IPS-NIHi11 (cell line): ENCODE measurements at regions not wholly inside any gene's neighbourhood (a gene's known extent, or its start where the extent isn't known, plus 50 kb on each side); places are given as distances from the start of the nearest gene placed in this dataset.

Experiments used
- DNase-seq: peaks from one replicate; pipeline ENCODE4 v3.0.0; 2012; ENCODE audit warnings: mixed read lengths, low spot score

- DNase-seq, result no peak
These were observed 307.8 kb downstream of the GADD45G start for GRCh38 chr9:89912605-89912953.

DNA sequence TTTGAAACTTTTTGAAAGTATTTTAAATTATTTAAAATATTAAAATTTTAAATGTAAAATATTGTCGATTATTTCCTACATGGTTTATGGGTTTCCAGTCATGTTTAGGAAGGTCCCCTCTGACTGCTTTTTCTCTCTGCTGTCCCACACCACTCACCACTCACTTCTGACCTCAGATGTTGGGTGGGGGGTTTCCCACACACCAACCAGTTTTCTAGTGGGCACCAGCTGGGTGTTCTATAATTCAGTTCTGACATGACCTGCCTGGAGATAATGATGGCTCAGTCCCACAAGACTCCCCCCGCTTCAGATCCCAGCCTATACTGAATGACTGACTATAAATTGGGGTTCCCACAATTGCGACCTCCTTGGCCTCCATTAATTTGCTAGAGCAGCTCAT is 310.4 kb downstream of the GADD45G start:
- no peak for DNase-seq

- peak; percentile 46 for DNase-seq
These were observed 311.3 kb downstream of the GADD45G start for GRCh38 chr9:89916001-89916597.

- DNase-seq, result no peak
These were observed 313.0 kb downstream of the GADD45G start for GRCh38 chr9:89917861-89918260.

DNA sequence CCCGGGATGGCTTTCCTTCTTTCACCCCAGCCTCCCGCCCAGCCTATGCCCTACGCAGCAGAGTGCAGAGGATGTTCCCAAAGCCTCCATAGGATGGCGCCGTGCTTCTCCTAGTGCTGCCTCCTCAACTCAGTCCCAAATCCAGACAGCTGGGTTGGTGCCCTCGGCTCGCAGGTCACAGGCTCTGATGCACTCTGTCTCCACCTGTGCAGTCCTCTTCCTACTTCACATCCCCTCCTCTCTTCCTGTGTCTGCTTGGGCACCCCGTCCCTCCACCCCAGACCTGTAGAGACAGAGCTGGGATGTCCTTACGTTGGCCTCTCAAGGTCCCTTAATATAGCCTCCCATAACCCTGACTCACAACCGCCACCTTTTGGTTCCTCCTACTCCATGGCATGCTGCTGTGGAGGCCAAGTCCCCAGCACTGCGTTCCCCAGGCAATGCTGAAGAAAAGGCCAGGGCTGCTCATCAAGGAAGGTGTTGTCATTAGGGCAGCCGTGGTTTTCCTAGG is 314.4 kb downstream of the GADD45G start:
- DNase-seq, result peak; percentile 64

DNA sequence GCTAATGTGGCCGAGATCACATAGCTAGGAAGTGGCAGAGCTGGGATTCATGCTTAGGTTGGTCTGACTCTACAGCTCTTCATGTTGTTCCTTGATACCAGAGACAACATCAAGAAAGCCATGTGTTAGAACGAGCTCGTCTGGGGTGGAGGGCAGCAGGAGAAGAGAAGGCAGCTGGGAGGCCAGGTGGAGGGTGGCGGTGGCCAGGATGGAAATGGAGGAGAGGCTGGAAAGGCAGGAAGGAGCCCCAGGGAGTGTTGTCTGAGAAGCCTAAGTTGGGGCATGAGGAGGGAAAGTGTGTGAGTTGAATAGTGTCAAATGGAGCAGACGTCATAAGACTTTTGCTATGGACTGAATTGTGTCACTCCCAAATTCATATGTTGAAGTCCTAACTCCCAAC is 315.3 kb downstream of the GADD45G start:
- no peak for DNase-seq

GRCh38 chr9:89920951-89921350 is 316.1 kb downstream of the GADD45G start:
- no peak for DNase-seq

GRCh38 chr9:89922099-89922498 is 317.3 kb downstream of the GADD45G start:
- no peak for DNase-seq

DNA sequence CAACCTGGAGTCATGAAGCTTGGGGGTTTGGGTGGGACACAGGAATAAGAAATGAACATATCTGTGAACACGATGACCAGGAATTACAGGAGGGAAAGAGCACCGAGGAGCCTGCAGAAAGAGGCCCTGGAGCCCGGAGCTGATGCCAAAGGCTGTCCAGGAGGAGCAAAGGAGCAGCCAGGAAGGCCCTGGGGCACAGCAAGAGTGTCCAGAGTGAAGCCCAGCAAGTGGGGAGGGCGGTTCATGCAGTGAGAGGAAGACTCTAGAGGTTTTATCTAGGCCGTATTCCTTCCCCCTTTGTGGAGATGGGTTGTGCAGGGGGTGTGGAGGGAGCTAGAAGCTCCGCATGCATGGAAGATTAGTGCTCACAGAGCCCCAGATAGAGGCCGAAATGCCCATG is 318.4 kb downstream of the GADD45G start:
- no peak for DNase-seq

GRCh38 chr9:89923961-89924504 is 319.2 kb downstream of the GADD45G start:
- no peak for DNase-seq

DNA sequence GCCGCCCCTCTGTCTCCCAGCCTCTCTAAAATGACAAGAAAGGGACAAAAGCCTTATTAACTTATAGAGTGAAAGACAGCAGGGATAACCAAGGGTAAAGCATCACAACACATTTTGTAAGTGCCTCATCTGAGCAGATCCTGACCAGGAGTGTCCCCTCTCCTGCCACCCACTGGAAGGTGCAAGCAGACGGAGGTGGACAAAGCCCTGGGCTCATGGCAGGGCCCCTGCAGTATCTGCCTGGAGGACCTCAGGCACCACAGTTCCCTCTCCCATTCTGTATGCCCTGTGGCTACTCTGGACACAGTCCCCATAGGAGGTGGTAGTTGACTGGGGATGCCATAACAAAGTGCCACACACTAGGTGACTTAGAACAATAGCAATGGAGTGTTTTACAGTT is 319.8 kb downstream of the GADD45G start:
- DNase-seq, result no peak

GRCh38 chr9:89926167-89926566 is 321.4 kb downstream of the GADD45G start:
- no peak for DNase-seq

DNA sequence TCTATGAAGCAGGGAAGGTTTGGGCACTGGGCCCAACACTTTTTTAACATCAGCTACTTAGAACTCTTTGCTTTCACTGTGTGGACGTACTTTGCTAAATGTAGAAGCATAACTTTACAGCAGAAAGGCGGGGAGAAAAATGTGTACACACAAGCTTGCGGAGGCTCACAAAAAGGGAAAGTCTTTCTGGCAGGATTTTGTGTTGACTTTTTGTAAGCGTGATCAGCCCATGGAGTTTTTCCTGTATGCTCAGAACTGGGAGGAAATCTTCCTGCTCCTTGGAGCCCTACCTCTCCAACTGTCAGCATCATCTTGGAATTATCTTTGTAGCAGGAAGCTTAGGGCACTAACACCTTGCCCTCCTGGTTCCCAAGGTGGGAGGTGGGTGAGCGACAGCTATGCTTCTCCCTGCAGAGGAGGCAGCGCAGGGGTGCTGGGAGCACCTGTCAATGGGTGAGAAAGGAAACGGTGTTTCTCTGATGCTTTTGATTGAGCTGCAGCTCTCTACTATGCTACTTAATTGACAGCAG is 321.9 kb downstream of the GADD45G start:
- DNase-seq, result no peak

DNA sequence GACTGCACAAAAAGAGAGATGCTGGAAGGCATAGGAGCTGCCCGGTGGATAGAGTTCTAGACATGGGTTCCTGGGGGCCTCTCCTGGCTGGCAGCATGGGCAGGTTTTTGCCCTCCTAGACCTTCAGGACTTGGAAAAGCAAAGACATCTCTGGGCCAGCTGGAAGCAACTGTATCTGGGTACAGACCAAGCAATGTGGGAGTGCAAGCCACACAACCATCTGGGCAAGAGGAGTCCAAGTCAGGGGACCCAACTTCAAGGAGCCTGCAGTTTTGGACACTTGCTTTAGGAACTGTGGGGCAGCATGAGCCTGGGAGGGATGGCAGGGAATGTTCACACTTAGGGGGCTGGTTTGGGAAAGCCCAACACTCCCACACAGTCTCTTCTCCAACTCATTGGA is 323.3 kb downstream of the GADD45G start:
- no peak for DNase-seq

DNA sequence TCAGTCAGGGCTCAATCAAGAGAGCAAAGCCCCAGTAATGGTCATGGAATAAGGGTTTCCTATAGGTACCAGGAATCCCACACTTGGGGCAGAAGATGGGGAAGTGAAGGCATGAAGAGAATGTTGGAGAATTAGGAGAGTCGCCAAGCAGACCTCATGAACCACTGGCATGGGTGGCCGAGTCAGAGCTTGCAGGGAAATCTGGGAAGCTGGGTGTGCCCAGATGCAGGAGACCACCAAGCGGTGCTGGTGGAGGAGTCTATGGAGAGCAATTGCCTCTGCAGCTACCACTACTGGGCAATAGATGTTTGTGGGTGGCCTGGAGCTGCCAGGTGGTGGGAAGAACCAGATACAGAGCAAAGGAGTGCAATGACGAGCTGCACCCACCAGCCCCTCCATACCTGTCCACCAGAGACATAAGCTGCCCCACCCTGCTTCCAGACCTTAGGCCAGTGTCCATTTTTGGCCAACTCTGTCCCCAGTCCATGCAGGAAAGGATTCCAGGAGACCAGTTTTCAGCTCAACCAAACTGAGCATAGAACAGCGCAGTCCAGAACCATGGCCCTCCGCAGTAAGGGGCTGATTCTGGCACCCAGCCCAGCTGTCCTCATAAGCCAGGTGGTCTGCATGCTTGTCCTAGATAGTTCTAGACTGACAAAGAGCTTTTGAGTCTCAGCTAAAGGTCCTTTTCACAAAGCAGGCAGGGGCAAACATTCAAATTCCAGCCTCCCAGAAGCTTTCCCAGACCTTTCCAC is 323.9 kb downstream of the GADD45G start:
- DNase-seq, result no peak

DNA sequence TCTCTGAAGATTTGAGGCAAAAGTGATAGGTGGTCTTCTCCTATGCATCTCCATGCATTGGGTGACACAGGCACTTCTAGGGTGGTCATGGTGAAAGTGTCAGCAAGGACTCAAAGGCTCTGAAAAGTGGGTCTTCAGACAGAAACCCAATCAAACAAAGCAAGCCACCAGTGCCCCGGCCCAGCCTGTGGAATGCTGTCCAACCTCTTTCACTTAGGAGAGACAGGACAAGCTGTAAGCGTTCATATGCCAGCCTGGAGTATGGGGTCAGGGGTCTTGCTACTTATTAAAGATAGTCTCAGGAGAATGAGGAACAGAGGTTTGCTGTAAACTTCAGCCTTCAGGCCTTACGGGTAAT is 324.5 kb downstream of the GADD45G start:
- no peak for DNase-seq

DNA sequence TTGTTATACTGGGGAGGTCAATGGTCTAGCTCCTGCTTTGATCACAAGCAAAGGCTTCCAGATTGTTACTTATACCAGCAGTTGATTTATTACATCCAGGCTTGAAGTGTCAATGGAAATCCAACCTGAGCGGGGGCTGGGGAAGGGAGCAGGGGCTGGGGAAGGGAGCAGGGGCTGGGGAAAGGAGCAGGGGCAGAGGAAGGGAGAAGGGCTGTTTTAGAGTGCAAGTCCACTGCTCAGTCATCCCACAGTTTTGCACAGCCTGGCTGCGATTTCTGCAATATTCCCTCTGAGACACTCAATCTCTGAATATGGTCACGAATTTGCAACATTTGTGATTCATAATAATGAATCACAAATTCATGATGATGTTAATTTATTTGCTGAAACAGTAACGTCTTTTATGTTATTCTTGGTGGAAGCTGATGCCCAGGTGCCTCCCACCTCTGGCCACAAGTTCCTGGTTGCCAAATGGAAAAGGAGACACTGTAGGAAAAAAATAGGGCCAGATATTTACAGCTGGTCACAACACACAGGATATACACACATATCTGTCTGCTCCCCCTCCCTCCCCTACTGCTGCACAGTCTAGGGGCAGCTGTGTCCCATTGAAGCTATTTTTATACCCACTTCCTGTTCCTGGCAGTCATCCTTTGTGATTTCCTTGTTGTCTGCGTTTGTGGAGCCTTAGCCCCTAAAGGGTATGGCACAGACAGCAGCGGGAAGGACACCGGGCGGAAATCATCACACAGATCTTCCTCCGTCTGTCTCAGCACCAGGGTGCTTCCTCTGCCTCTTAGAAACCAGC is 325.1 kb downstream of the GADD45G start:
- no peak for DNase-seq

DNA sequence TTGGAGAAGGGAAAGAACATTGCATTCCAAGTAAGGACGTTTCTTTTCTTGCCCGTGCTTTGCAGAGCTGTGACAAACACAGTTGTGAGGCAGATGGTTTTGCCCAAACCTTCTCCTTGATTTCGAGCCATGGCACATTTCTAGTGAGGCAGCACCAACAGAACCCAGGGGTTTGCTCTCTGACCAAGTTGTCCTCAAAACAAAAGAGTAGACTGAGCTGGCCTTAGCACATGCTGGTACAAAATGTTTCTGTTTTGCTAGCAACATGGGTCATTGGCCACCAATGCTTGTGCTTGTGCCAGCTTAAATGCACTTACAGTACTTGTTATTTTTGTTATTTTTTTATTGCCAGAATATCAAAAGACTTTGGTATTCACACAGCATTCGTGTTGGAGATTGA is 328.8 kb downstream of the GADD45G start:
- no peak for DNase-seq

GRCh38 chr9:89935115-89935514 is 330.3 kb downstream of the GADD45G start:
- no peak for DNase-seq

DNA sequence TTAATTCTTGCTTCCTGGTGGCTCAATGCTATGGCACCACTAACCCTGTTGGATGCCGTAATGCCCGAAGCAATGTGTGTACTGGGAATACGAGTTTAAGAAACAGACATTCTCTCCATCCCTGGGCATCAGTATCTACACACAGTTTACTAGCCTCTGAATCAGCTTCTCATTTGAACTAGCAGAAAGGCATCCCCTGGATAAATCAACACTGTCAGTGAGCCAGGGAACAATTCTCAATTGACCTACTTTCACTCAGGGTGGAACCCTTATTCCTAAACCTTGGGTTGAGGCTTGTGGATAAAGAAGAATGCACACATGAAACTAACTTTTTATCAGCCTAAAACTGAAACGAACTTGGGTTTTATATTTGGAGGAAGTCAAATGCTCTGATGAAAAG is 331.0 kb downstream of the GADD45G start:
- DNase-seq, result no peak

GRCh38 chr9:89937051-89937450 is 332.2 kb downstream of the GADD45G start:
- no peak for DNase-seq

GRCh38 chr9:89939181-89939580 is 334.4 kb downstream of the GADD45G start:
- no peak for DNase-seq
